OCI-LY7 (cell line): ENCODE measurements at regions not wholly inside any gene's neighbourhood (a gene's known extent, or its start where the extent isn't known, plus 50 kb on each side); places are given as distances from the start of the nearest gene placed in this dataset.
"Not testable (repeated sequence)": the region's sequence is repeated elsewhere in the genome, so short reads cannot be mapped to it uniquely, and the experiment has no call there.

Experiments used
- BruUV-seq: library from RNA; stranded (reverse); fragments of 400-500 nt; replicated peaks from 2 replicates; lab custom pipeline; 2021; lab: Mats Ljungman, UMichigan
- CTCF ChIA-PET: fragments of 300-600 bp; sonication (Branson Sonifier 250); formaldehyde crosslinking; loops from one replicate; lab custom pipeline; 2022; ENCODE audit warnings: antibody characterized with exemption; ENCODE audit not compliant: unreplicated experiment; lab: Charles Lee
- POLR2A ChIA-PET: fragments of 300-600 bp; sonication (Branson Sonifier 250); formaldehyde crosslinking; loops from one replicate; lab custom pipeline; 2022; ENCODE audit warnings: antibody characterized with exemption; lab: Charles Lee
- DNase-seq: peaks from one replicate; pipeline ENCODE4 v3.0.0-alpha.2; 2015; ENCODE audit warnings: low spot score
- H2AFZ ChIP-seq: fragments of 200-600 bp; sonication (generic), shearing (Covaris generic); 2 replicates; pipeline ENCODE4 v1.6.1; 2014; ENCODE audit warnings: mild to moderate bottlenecking, antibody characterized with exemption, low read length, moderate library complexity
- H3K27ac ChIP-seq: fragments of 200-600 bp; sonication (generic); 2 replicates; pipeline ENCODE4 v1.5.1; 2014; ENCODE audit warnings: mixed run types, low read depth, mild to moderate bottlenecking, moderate library complexity, low read length, inconsistent platforms; ENCODE audit not compliant: poor library complexity, severe bottlenecking
- H3K36me3 ChIP-seq: fragments of 200-600 bp; sonication (generic); 2 replicates; pipeline ENCODE4 v1.6.1; 2014; ENCODE audit warnings: mild to moderate bottlenecking, antibody characterized with exemption, low read length, moderate library complexity, mixed read lengths; ENCODE audit not compliant: insufficient read depth
- H3K4me1 ChIP-seq: fragments of 200-600 bp; sonication (generic); 2 replicates; pipeline ENCODE4 v1.5.1; 2014; ENCODE audit warnings: mild to moderate bottlenecking, low read length; ENCODE audit not compliant: insufficient read depth, poor library complexity, severe bottlenecking
- H3K4me2 ChIP-seq: fragments of 200-600 bp; sonication (generic); 2 replicates; pipeline ENCODE4 v1.6.1; 2014; ENCODE audit warnings: mild to moderate bottlenecking, low read length
- H3K4me3 ChIP-seq: fragments of 200-600 bp; sonication (generic); 2 replicates; pipeline ENCODE4 v1.5.1; 2014; ENCODE audit warnings: mild to moderate bottlenecking, low read depth, low read length; ENCODE audit not compliant: poor library complexity, severe bottlenecking
- H3K79me2 ChIP-seq: fragments of 200-600 bp; sonication (generic); 2 replicates; pipeline ENCODE4 v1.6.1; 2016; ENCODE audit warnings: low read depth, mild to moderate bottlenecking, low read length, moderate library complexity, mixed read lengths; ENCODE audit not compliant: insufficient read depth
- H3K9me2 ChIP-seq: fragments of 200-600 bp; sonication (generic); 2 replicates; pipeline ENCODE4 v1.6.1; 2016; ENCODE audit warnings: mild to moderate bottlenecking, low read length, mixed read lengths; ENCODE audit not compliant: insufficient read depth
- H3K9me3 ChIP-seq: fragments of 200-600 bp; sonication (generic); 2 replicates; pipeline ENCODE4 v1.6.1; 2014; ENCODE audit warnings: mild to moderate bottlenecking, mixed run types, low read length, mixed read lengths
- H4K20me1 ChIP-seq: fragments of 200-600 bp; sonication (generic); 2 replicates; pipeline ENCODE4 v1.6.1; 2014; ENCODE audit warnings: mild to moderate bottlenecking, antibody characterized with exemption, low read length, moderate library complexity, mixed read lengths; ENCODE audit not compliant: insufficient read depth
- CTCF ChIP-seq: fragments of 200-600 bp; sonication (generic); conservative IDR thresholded peaks from 2 replicates; pipeline ENCODE4 v1.5.1; 2014; ENCODE audit warnings: mild to moderate bottlenecking, antibody characterized with exemption, low read length, moderate library complexity, mixed read lengths
- EZH2phosphoT487 ChIP-seq: fragments of 200-600 bp; sonication (generic); IDR thresholded peaks from 2 replicates; pipeline ENCODE4 v1.6.1; 2018; ENCODE audit warnings: low read depth, borderline replicate concordance, mild to moderate bottlenecking, mixed run types, antibody characterized with exemption, low read length, moderate library complexity, mixed read lengths
- intact Hi-C: fragments of 100-400 bp; cut with micrococcal nuclease; formaldehyde crosslinking; loops from one replicate; pipeline ENCODE4 v1.10.0; 2022; ENCODE audit not compliant: unreplicated experiment

- Histone ChIP-seq H3K79me2 (no peaks in the 10 kb centered on the region), H3K4me1 (no peaks in the 10 kb centered on the region), H3K4me3 (no peak overlapping the region), H3K9me2 (no peaks in the 10 kb centered on the region), H3K4me2 (no peak overlapping the region), H2AFZ (no peak overlapping the region), H4K20me1 (no peaks in the 10 kb centered on the region), H3K27ac (no peak overlapping the region), H3K9me3 (no peaks in the 10 kb centered on the region), H3K36me3 (no peaks in the 10 kb centered on the region)
- POLR2A ChIA-PET, result interaction anchor here (0.9 kb wide), 1 partner anchor 10 kb away, joined by 3 read pairs; no protein-coding TSS in a partner anchor
- CTCF ChIA-PET, result no interaction called here
- intact Hi-C loops, result no loop called here
- TF ChIP-seq EZH2phosphoT487 (no peak), CTCF (no peak)
- no TSS peak for BruUV-seq
- DNase-seq, result no peak
Measured at GRCh38 chr3:20245781-20246180, 59.8 kb upstream of the SGO1 start.

DNA sequence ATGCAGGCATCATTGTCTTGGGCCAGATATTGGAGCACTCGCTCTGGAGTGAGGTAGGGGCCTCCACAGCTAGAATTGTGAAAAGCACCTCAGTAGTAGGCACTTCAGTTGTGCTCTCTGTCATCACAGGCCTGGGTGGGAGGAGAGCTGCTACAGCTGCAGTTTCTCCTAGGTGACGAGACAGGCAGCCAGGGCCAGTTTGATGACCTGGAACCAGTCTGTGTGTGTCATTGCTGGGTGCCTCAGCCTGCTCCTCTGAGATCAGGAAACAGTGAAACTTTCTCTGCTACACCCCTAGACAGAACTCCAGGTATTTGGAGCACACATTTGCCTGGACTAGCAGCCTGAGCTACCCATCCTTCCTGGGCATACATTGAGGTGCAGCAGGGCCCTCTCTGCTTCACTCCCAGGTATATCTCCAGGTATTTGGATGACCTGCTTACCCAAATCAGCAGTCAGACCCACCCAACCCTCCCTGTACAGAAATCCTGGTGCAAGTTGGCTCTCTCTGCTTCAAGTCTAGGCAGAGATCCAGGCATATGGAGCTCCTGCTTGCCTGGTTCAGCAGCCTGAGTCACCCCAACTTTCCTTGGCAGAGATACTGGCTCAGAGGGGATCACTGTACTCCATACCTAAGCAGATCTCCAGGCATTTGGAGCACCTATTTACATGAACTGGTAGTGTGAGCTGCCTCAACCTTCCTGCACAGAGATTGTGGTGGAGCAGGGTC is 54.3 kb upstream of the SGO1 start:
- intact Hi-C loops, result no loop called here
- DNase-seq, result no peak
- H3K27ac ChIP-seq, result no peak overlapping the region
- no peaks in the 10 kb centered on the region for H3K79me2 ChIP-seq
- ChIA-PET CTCF (no interaction called here), POLR2A (interaction anchor here (0.5 to 2.2 kb wide), 3 partner anchors 16 to 669 kb away, joined by 3 to 5 read pairs (median 3); no protein-coding TSS in a partner anchor)
- H3K9me2 ChIP-seq, result no peaks in the 10 kb centered on the region
- no peaks in the 10 kb centered on the region for H3K9me3 ChIP-seq
- TF ChIP-seq EZH2phosphoT487 (no peak), CTCF (no peak)
- H3K4me3 ChIP-seq, result no peak overlapping the region
- H3K4me1 ChIP-seq, result no peaks in the 10 kb centered on the region
- no peak overlapping the region for H2AFZ ChIP-seq
- H3K4me2 ChIP-seq, result no peak overlapping the region
- H3K36me3 ChIP-seq, result no peaks in the 10 kb centered on the region
- no TSS peak for BruUV-seq
- no peaks in the 10 kb centered on the region for H4K20me1 ChIP-seq

DNA sequence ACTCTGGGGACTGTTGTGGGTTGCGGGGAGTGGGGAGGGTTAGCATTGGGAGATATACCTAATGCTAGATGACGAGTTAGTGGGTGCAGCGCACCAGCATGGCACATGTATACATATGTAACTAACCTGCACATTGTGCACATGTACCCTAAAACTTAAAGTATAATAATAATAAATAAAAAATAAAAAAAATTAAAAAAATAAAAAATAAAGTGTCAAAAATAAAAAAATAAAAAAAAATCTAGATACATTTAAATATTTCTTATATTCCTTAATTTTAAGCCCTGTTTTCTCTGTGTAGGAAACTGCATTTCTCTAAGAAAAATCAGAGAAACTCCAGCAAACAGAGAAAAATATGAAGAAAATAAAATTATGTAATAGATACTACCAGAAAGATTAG is 52.2 kb upstream of the SGO1 start:
- CTCF ChIA-PET, BruUV-seq, H3K9me2 ChIP-seq, DNase-seq, POLR2A ChIA-PET, H2AFZ ChIP-seq, intact Hi-C loops, H3K4me2 ChIP-seq, H3K36me3 ChIP-seq, H4K20me1 ChIP-seq, H3K4me1 ChIP-seq, H3K79me2 ChIP-seq, H3K27ac ChIP-seq, H3K4me3 ChIP-seq, H3K9me3 ChIP-seq: not testable (repeated sequence)
